ENCODE measurements at regions not wholly inside any gene's neighbourhood (a gene's known extent, or its start where the extent isn't known, plus 50 kb on each side); places are given as distances from the start of the nearest gene placed in this dataset.

DNA sequence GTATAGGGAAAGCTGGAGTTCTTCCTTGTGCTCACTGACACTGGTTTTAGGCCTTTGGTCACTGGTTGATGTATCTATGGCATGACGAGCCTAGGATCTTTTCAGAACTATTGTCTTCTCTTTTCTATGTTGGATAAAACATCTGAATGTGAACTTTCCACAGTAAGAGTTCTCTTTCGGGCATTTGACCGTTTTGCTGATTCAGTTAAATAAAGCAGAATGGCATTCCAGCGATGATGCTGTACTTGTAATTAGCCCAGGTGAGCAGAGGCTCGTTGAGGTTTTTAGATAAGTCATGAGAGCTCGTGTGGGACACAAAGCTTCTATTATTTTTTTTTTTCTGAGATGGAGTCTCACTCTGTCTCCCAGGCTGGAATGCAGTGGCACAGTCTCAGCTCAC lies 160.2 kb upstream of the DPP6 start:
- TF ChIP-seq, protein P1, sequence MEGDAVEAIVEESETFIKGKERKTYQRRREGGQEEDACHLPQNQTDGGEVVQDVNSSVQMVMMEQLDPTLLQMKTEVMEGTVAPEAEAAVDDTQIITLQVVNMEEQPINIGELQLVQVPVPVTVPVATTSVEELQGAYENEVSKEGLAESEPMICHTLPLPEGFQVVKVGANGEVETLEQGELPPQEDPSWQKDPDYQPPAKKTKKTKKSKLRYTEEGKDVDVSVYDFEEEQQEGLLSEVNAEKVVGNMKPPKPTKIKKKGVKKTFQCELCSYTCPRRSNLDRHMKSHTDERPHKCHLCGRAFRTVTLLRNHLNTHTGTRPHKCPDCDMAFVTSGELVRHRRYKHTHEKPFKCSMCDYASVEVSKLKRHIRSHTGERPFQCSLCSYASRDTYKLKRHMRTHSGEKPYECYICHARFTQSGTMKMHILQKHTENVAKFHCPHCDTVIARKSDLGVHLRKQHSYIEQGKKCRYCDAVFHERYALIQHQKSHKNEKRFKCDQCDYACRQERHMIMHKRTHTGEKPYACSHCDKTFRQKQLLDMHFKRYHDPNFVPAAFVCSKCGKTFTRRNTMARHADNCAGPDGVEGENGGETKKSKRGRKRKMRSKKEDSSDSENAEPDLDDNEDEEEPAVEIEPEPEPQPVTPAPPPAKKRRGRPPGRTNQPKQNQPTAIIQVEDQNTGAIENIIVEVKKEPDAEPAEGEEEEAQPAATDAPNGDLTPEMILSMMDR (IDR thresholded peaks at IDR 0.05; ENCODE audit: insufficient read depth, low read depth, low read length), result no peak
- POLR2A ChIA-PET, result no interaction called here
- Histone ChIP-seq H3K36me3 (ENCODE audit: control insufficient read depth, insufficient read depth, low read length) (no peaks in the 10 kb centered on the region), H3K4me3 (ENCODE audit: low read depth, low read length) (no peak overlapping the region), H3K27me3 (ENCODE audit: control insufficient read depth, insufficient read depth, low read length) (no peaks in the 10 kb centered on the region)
- DNase-seq (ENCODE audit: low read depth), result no peak
- CTCF ChIA-PET, result no interaction called here

DNA sequence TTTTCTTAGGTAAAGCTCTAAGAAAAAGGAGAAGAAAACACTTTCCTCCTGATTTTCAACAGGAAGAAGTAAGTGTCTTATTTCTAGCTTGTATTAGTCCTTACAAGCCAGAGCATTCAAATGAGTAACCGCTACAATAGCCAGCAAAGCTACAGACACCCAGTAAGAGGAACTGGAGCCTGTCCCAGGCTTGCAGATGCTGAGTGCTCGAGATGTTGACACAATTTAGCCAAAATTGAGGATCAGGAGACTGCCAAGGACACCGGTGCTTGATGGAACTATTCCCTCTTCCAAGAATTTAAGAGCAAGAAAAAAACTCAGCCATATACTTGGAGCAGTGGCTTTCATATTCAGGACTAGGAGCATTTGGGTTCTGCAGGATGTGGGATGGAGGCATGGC lies 149.3 kb upstream of the DPP6 start:
- no peak overlapping the region for H3K4me3 ChIP-seq (ENCODE audit: low read depth, low read length)
- CTCF ChIA-PET, result no interaction called here
- TF ChIP-seq, protein P1 (IDR thresholded peaks at IDR 0.05; ENCODE audit: insufficient read depth, low read depth, low read length), result no peak
- DNase-seq (ENCODE audit: low read depth), result no peak
- no peaks in the 10 kb centered on the region for H3K36me3 ChIP-seq (ENCODE audit: control insufficient read depth, insufficient read depth, low read length)
- POLR2A ChIA-PET, result no interaction called here
- H3K27me3 ChIP-seq (ENCODE audit: control insufficient read depth, insufficient read depth, low read length), result no peaks in the 10 kb centered on the region

DNA sequence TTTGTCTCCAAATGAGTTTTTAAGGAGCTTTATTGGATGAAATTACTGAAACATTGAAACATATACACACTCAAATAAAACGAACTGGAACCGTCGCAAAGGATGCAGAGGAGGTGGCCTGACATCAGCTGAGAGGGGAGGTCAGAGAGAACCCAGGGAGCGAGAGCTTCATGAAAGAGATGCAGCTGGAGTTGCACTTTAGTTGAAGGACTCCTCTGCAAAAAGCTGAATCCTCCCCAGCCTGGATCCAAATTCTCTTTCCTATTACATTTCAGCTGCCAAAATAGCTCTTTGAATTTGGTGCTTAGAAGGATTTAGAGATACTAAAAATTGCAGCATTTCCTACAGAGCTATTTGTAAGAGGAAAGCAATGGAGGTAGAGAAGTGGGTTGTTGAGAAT lies 140.0 kb upstream of the DPP6 start:
- Histone ChIP-seq H3K27me3 (ENCODE audit: control insufficient read depth, insufficient read depth, low read length) (no peaks in the 10 kb centered on the region), H3K4me3 (ENCODE audit: low read depth, low read length) (no peak overlapping the region), H3K36me3 (ENCODE audit: control insufficient read depth, insufficient read depth, low read length) (no peaks in the 10 kb centered on the region)
- no peak for DNase-seq (ENCODE audit: low read depth)
- ChIA-PET POLR2A (no interaction called here), CTCF (interaction anchor here (0.7 kb wide), 1 partner anchor 403 kb away, joined by 3 read pairs; no protein-coding TSS in a partner anchor)
- TF ChIP-seq, protein P1 (IDR thresholded peaks at IDR 0.05; ENCODE audit: insufficient read depth, low read depth, low read length), result no peak

DNA sequence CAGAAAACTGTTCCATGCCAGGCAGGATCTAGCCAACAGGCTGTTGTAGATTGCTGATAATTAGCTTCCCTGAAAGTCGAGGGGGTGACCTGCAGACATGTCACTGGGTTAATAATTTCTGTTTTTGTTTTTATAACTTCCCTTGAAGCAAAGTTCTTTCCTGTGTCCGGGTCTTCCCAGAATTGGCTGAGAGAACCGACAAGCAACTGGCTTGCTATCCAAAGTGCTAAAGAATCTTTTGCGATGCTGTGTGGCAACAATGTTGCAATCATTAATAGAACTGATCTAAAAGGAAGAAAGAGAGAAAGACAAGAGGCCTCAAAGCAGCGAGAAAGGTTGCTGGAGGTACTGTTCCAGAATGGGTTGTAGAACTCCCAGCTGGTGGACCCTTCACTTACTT lies 132.1 kb upstream of the DPP6 start:
- Histone ChIP-seq H3K4me3 (ENCODE audit: low read depth, low read length) (no peak overlapping the region), H3K36me3 (ENCODE audit: control insufficient read depth, insufficient read depth, low read length) (no peaks in the 10 kb centered on the region), H3K27me3 (ENCODE audit: control insufficient read depth, insufficient read depth, low read length) (no peaks in the 10 kb centered on the region)
- ChIA-PET POLR2A (no interaction called here), CTCF (no interaction called here)
- TF ChIP-seq, protein P1 (IDR thresholded peaks at IDR 0.05; ENCODE audit: insufficient read depth, low read depth, low read length), result no peak
- no peak for DNase-seq (ENCODE audit: low read depth)

DNA sequence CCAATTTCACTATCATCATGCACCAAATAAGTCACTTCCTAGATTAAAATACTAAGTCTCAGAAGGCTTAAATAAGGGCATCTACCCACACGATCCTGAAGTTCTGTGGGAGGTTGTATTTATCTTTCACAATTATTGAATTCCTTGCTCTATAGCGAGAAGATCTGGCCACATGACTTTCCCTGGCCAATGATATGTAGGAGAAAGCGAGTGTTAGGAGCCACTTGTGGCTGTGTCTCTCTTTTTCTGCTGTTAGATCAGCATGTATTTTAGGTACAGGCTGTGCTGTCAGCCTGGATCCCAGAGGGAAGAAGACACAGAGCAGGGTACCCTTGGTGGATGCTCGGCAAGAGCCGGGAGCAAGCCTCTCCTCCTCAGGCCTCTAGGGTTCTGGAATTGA lies 131.3 kb upstream of the DPP6 start:
- Histone ChIP-seq H3K4me3 (ENCODE audit: low read depth, low read length) (no peak overlapping the region), H3K27me3 (ENCODE audit: control insufficient read depth, insufficient read depth, low read length) (no peaks in the 10 kb centered on the region), H3K36me3 (ENCODE audit: control insufficient read depth, insufficient read depth, low read length) (no peaks in the 10 kb centered on the region)
- ChIA-PET POLR2A (no interaction called here), CTCF (no interaction called here)
- TF ChIP-seq, protein P1 (IDR thresholded peaks at IDR 0.05; ENCODE audit: insufficient read depth, low read depth, low read length), result no peak
- no peak for DNase-seq (ENCODE audit: low read depth)

Data from BJ (cell line).